ENCODE measurements at regions not wholly inside any gene's neighbourhood (a gene's known extent, or its start where the extent isn't known, plus 50 kb on each side); places are given as distances from the start of the nearest gene placed in this dataset.

- TF ChIP-seq POLR2A (IDR thresholded peaks at IDR 0.05): no peak
- TF ChIP-seq, protein P1, sequence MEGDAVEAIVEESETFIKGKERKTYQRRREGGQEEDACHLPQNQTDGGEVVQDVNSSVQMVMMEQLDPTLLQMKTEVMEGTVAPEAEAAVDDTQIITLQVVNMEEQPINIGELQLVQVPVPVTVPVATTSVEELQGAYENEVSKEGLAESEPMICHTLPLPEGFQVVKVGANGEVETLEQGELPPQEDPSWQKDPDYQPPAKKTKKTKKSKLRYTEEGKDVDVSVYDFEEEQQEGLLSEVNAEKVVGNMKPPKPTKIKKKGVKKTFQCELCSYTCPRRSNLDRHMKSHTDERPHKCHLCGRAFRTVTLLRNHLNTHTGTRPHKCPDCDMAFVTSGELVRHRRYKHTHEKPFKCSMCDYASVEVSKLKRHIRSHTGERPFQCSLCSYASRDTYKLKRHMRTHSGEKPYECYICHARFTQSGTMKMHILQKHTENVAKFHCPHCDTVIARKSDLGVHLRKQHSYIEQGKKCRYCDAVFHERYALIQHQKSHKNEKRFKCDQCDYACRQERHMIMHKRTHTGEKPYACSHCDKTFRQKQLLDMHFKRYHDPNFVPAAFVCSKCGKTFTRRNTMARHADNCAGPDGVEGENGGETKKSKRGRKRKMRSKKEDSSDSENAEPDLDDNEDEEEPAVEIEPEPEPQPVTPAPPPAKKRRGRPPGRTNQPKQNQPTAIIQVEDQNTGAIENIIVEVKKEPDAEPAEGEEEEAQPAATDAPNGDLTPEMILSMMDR (IDR thresholded peaks at IDR 0.05): no peak
- intact Hi-C loops (cut with DNase I; ENCODE audit: low total_unique reads): no loop called here
- Histone ChIP-seq H3K36me3 (no peaks in the 10 kb centered on the region), H3K9me3 (no peaks in the 10 kb centered on the region), H3K4me3 (no peak overlapping the region), H3K4me1 (no peaks in the 10 kb centered on the region), H3K27ac (no peak overlapping the region), H3K27me3 (peaks cover 0 to 60% of the 10 kb centered on the region in 2 donors)
- DNase-seq: no peak
These were observed 53.3 kb upstream of the NKAP start for GRCh38 chrX:119996600-119997524.

GRCh38 chrX:119996069-119996468 lies 52.5 kb upstream of the NKAP start:
- no peaks in the 10 kb centered on the region for H3K36me3 ChIP-seq
- peaks cover 0 to 64% of the 10 kb centered on the region in 2 donors for H3K27me3 ChIP-seq
- no peak for DNase-seq
- H3K4me1 ChIP-seq: no peaks in the 10 kb centered on the region
- H3K9me3 ChIP-seq: no peaks in the 10 kb centered on the region
- intact Hi-C loops (cut with DNase I; ENCODE audit: low total_unique reads): no loop called here
- no peak overlapping the region for H3K4me3 ChIP-seq
- no peak for TF ChIP-seq POLR2A (IDR thresholded peaks at IDR 0.05)
- TF ChIP-seq, protein P1 (IDR thresholded peaks at IDR 0.05): no peak
- H3K27ac ChIP-seq: no peak overlapping the region

Data from uterus (tissue), 3 donors.